ENCODE measurements at regions not wholly inside any gene's neighbourhood (a gene's known extent, or its start where the extent isn't known, plus 50 kb on each side); places are given as distances from the start of the nearest gene placed in this dataset.

DNA sequence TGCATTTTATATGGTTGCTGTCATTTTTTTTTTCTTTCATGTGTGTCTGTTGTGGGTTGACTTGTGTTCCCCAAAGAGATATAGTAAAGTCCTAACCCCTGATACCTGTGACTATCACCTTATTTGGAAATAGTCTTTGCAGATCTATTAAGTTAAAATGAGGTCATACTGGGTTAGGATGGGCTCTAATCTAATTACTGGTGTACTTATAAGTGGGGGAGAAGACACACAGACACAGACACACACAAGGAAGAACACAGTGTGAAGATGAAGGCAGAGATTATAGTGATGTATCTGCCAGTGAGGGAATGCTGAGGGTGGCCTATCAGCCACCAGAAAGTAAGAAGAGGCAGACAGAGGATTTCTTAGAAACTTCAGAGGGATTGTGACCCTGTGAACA lies 318.4 kb upstream of the ATP2B1 start:
- TF ChIP-seq, protein P1, sequence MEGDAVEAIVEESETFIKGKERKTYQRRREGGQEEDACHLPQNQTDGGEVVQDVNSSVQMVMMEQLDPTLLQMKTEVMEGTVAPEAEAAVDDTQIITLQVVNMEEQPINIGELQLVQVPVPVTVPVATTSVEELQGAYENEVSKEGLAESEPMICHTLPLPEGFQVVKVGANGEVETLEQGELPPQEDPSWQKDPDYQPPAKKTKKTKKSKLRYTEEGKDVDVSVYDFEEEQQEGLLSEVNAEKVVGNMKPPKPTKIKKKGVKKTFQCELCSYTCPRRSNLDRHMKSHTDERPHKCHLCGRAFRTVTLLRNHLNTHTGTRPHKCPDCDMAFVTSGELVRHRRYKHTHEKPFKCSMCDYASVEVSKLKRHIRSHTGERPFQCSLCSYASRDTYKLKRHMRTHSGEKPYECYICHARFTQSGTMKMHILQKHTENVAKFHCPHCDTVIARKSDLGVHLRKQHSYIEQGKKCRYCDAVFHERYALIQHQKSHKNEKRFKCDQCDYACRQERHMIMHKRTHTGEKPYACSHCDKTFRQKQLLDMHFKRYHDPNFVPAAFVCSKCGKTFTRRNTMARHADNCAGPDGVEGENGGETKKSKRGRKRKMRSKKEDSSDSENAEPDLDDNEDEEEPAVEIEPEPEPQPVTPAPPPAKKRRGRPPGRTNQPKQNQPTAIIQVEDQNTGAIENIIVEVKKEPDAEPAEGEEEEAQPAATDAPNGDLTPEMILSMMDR (IDR thresholded peaks at IDR 0.05), result no peak
- TF ChIP-seq POLR2A (IDR thresholded peaks at IDR 0.05), result no peak
- no peak for TF ChIP-seq EP300 (IDR thresholded peaks at IDR 0.05; ENCODE audit: low read depth)
- no peak for TF ChIP-seq POLR2AphosphoS5 (IDR thresholded peaks at IDR 0.05)

Measured in transverse colon (tissue), 4 donors.